ENCODE measurements at regions not wholly inside any gene's neighbourhood (a gene's known extent, or its start where the extent isn't known, plus 50 kb on each side); places are given as distances from the start of the nearest gene placed in this dataset.

GRCh38 chr2:12896318-12896982 is 179.7 kb downstream of the TRIB2 start:
- H3K9me3 ChIP-seq (ENCODE audit: insufficient read depth, low read length), result no peaks in the 10 kb centered on the region
- no peak overlapping the region for H3K4me3 ChIP-seq (ENCODE audit: low read length)
- no peaks in the 10 kb centered on the region for H3K4me1 ChIP-seq (ENCODE audit: low read length)
- TF ChIP-seq EZH2phosphoT487 (IDR thresholded peaks at IDR 0.05; ENCODE audit: low read depth), result no peak
- no peak for TF ChIP-seq CTCF (IDR thresholded peaks at IDR 0.05; ENCODE audit: low read depth, low read length)
- H2AFZ ChIP-seq (ENCODE audit: low read depth, low read length), result no peak overlapping the region
- H3K9ac ChIP-seq (ENCODE audit: low read length), result no peak overlapping the region
- no peak overlapping the region for H3K4me2 ChIP-seq (ENCODE audit: low read length)
- H3K79me2 ChIP-seq (ENCODE audit: low read length), result no peaks in the 10 kb centered on the region
- H4K20me1 ChIP-seq (ENCODE audit: insufficient read depth, low read length), result no peaks in the 10 kb centered on the region
- H3K36me3 ChIP-seq (replicated peaks; ENCODE audit: low read depth, low read length), result no peaks in the 10 kb centered on the region
- H3K27ac ChIP-seq (ENCODE audit: low read length), result no peak overlapping the region
- H3K27me3 ChIP-seq (ENCODE audit: low read depth, low read length), result no peaks in the 10 kb centered on the region

- no peaks in the 10 kb centered on the region for H3K27me3 ChIP-seq (ENCODE audit: low read depth, low read length)
- H4K20me1 ChIP-seq (ENCODE audit: insufficient read depth, low read length), result no peaks in the 10 kb centered on the region
- no peaks in the 10 kb centered on the region for H3K9me3 ChIP-seq (ENCODE audit: insufficient read depth, low read length)
- no peaks in the 10 kb centered on the region for H3K4me1 ChIP-seq (ENCODE audit: low read length)
- no peaks in the 10 kb centered on the region for H3K79me2 ChIP-seq (ENCODE audit: low read length)
- no peak overlapping the region for H3K9ac ChIP-seq (ENCODE audit: low read length)
- H3K4me3 ChIP-seq (ENCODE audit: low read length), result no peak overlapping the region
- H3K27ac ChIP-seq (ENCODE audit: low read length), result no peak overlapping the region
- H3K4me2 ChIP-seq (ENCODE audit: low read length), result no peak overlapping the region
- no peak for TF ChIP-seq EZH2phosphoT487 (IDR thresholded peaks at IDR 0.05; ENCODE audit: low read depth)
- TF ChIP-seq CTCF (IDR thresholded peaks at IDR 0.05; ENCODE audit: low read depth, low read length), result no peak
- H3K36me3 ChIP-seq (replicated peaks; ENCODE audit: low read depth, low read length), result no peaks in the 10 kb centered on the region
- H2AFZ ChIP-seq (ENCODE audit: low read depth, low read length), result no peak overlapping the region
These were observed 180.4 kb downstream of the TRIB2 start for GRCh38 chr2:12897181-12897580.

- TF ChIP-seq CTCF (IDR thresholded peaks at IDR 0.05; ENCODE audit: low read depth, low read length) (no peak), EZH2phosphoT487 (IDR thresholded peaks at IDR 0.05; ENCODE audit: low read depth) (no peak)
- Histone ChIP-seq H3K36me3 (replicated peaks; ENCODE audit: low read depth, low read length) (no peaks in the 10 kb centered on the region), H3K9me3 (ENCODE audit: insufficient read depth, low read length) (no peaks in the 10 kb centered on the region)
These were observed 186.5 kb downstream of the TRIB2 start for GRCh38 chr2:12903272-12903671.

DNA sequence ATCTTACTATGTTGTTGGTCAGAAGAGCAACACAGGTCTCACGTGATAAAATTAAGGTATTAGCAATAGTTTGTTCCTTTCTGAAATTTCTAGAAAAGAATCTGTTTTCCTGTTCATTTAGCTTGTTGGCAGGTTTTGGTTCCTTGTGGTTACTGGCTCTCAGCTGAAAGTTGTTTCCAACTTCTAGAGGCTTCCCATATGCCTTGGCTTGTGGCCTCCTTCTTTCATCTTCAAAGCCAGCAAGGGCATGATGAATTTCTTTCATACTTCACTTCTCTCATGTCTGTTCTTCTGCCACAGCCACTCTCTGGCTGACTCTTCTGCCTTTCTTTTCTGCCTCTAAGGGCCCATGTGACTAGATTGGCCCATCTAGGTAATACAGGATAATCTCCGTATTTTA is 193.7 kb downstream of the TRIB2 start:
- Histone ChIP-seq H3K9me3 (ENCODE audit: insufficient read depth, low read length) (no peaks in the 10 kb centered on the region), H3K9ac (ENCODE audit: low read length) (no peak overlapping the region)

More at GRCh38 chr2:12903272-12903671, 186.5 kb downstream of the TRIB2 start:
- H3K4me1 ChIP-seq (ENCODE audit: low read length), result no peaks in the 10 kb centered on the region
- H3K4me3 ChIP-seq (ENCODE audit: low read length), result no peak overlapping the region
- H2AFZ ChIP-seq (ENCODE audit: low read depth, low read length), result no peak overlapping the region
- H3K27me3 ChIP-seq (ENCODE audit: low read depth, low read length), result no peaks in the 10 kb centered on the region
- no peaks in the 10 kb centered on the region for H3K79me2 ChIP-seq (ENCODE audit: low read length)
- no peak overlapping the region for H3K27ac ChIP-seq (ENCODE audit: low read length)
- no peak overlapping the region for H3K4me2 ChIP-seq (ENCODE audit: low read length)
- no peaks in the 10 kb centered on the region for H4K20me1 ChIP-seq (ENCODE audit: insufficient read depth, low read length)
- no peak overlapping the region for H3K9ac ChIP-seq (ENCODE audit: low read length)

More for the DNA sequence above, 193.7 kb downstream of the TRIB2 start:
- H4K20me1 ChIP-seq (ENCODE audit: insufficient read depth, low read length), result no peaks in the 10 kb centered on the region
- H2AFZ ChIP-seq (ENCODE audit: low read depth, low read length), result no peak overlapping the region
- TF ChIP-seq EZH2phosphoT487 (IDR thresholded peaks at IDR 0.05; ENCODE audit: low read depth), result no peak
- TF ChIP-seq CTCF (IDR thresholded peaks at IDR 0.05; ENCODE audit: low read depth, low read length), result no peak
- H3K4me3 ChIP-seq (ENCODE audit: low read length), result no peak overlapping the region
- no peaks in the 10 kb centered on the region for H3K36me3 ChIP-seq (replicated peaks; ENCODE audit: low read depth, low read length)
- no peak overlapping the region for H3K27ac ChIP-seq (ENCODE audit: low read length)
- H3K79me2 ChIP-seq (ENCODE audit: low read length), result no peaks in the 10 kb centered on the region
- no peak overlapping the region for H3K4me2 ChIP-seq (ENCODE audit: low read length)
- no peaks in the 10 kb centered on the region for H3K27me3 ChIP-seq (ENCODE audit: low read depth, low read length)
- H3K4me1 ChIP-seq (ENCODE audit: low read length), result no peaks in the 10 kb centered on the region

All from OCI-LY3 (cell line).